ENCODE measurements at regions not wholly inside any gene's neighbourhood (a gene's known extent, or its start where the extent isn't known, plus 50 kb on each side); places are given as distances from the start of the nearest gene placed in this dataset.

DNA sequence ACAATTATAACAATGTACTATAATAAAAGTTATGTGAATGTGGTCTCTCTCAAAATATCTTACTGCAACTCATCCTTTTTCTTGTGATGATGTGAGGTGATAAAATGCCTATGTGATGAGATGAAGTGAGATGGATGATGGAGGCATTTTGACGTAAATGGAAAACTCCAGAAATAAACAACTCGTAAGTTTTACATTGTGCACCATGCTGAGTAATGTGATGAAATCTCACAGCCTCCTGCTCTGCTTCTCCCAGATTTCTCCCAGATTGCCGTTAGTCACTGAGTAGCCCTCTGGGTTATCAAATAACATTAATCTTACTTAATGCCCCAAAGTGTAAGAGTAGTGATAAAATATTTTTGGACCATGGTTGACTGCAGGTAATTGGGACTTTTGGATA, 64.8 kb upstream of the SLCO2A1 start:
- no peak overlapping the region for H3K4me3 ChIP-seq (ENCODE audit: low read depth, low read length)
- peak; percentile 86 for DNase-seq (ENCODE audit: low read depth)
- TF ChIP-seq, protein P1, sequence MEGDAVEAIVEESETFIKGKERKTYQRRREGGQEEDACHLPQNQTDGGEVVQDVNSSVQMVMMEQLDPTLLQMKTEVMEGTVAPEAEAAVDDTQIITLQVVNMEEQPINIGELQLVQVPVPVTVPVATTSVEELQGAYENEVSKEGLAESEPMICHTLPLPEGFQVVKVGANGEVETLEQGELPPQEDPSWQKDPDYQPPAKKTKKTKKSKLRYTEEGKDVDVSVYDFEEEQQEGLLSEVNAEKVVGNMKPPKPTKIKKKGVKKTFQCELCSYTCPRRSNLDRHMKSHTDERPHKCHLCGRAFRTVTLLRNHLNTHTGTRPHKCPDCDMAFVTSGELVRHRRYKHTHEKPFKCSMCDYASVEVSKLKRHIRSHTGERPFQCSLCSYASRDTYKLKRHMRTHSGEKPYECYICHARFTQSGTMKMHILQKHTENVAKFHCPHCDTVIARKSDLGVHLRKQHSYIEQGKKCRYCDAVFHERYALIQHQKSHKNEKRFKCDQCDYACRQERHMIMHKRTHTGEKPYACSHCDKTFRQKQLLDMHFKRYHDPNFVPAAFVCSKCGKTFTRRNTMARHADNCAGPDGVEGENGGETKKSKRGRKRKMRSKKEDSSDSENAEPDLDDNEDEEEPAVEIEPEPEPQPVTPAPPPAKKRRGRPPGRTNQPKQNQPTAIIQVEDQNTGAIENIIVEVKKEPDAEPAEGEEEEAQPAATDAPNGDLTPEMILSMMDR (IDR thresholded peaks at IDR 0.05; ENCODE audit: insufficient read depth, low read depth, low read length), result no peak

DNA sequence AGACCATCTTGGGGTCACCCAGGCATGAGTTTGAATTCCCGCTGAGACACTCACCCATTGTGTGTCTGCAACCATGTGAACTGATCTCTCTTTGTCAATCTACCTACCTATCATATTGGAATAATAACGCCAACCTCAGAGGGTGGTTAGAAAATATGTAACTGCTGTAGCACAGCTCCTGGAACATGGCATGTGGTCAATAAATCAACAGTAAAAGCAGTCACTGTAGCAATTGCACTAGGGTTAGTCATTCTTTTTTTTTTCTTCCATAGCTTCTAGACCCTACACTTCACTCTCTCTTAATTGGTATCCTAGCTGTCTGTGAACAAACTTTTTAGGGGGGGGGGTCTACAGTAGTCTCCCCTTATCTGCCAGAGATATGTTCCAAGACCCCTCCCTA, 64.2 kb upstream of the SLCO2A1 start:
- DNase-seq (ENCODE audit: low read depth), result no peak
- H3K4me3 ChIP-seq (ENCODE audit: low read depth, low read length), result no peak overlapping the region
- TF ChIP-seq, protein P1 (IDR thresholded peaks at IDR 0.05; ENCODE audit: insufficient read depth, low read depth, low read length), result no peak

DNA sequence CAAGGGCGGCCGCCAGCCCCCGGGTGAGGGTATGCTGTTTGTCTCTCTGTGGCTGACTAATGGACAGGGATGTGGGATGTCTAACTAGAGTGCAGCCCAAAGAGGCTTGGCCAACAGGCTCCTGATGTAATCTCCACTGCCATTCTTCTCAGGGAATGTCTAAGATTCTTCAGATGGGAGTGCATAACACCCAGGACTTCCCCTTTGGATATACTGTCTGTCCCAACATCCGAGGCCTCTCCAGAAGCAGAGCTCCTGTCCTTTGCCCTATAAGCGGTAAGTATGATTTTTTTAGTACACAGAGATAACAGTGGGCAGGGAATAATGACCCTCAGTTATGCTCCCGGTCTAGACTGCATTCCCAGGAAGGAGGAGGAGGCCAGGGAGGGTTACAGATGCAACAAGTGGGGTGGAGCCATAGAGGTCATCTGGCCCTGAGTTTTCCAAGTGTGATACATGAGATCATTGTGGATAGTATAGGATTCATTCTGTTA, 62.5 kb upstream of the SLCO2A1 start:
- TF ChIP-seq, protein P1 (IDR thresholded peaks at IDR 0.05; ENCODE audit: insufficient read depth, low read depth, low read length), result no peak
- DNase-seq (ENCODE audit: low read depth), result peak; percentile 80
- no peak overlapping the region for H3K4me3 ChIP-seq (ENCODE audit: low read depth, low read length)

DNA sequence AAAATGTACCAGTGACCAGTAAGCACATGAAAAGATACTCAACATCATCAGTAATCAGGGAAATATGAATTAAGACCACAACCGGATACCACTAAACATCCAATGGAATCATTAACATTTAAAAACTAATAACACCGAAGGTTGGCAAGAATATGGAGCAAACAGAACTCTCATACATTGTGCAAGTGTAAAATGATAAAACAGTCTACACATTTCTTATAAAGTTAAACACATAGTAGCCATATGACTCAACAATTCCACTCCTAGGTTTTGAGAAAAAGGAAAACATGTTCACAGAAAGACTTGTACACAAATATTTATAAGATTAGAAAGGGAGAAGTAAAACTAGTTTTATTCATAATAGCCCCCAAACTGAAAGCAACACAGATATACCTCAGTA, 60.3 kb upstream of the SLCO2A1 start:
- no peak overlapping the region for H3K4me3 ChIP-seq (ENCODE audit: low read depth, low read length)
- DNase-seq (ENCODE audit: low read depth), result peak; percentile 86
- TF ChIP-seq, protein P1 (IDR thresholded peaks at IDR 0.05; ENCODE audit: insufficient read depth, low read depth, low read length), result no peak

DNA sequence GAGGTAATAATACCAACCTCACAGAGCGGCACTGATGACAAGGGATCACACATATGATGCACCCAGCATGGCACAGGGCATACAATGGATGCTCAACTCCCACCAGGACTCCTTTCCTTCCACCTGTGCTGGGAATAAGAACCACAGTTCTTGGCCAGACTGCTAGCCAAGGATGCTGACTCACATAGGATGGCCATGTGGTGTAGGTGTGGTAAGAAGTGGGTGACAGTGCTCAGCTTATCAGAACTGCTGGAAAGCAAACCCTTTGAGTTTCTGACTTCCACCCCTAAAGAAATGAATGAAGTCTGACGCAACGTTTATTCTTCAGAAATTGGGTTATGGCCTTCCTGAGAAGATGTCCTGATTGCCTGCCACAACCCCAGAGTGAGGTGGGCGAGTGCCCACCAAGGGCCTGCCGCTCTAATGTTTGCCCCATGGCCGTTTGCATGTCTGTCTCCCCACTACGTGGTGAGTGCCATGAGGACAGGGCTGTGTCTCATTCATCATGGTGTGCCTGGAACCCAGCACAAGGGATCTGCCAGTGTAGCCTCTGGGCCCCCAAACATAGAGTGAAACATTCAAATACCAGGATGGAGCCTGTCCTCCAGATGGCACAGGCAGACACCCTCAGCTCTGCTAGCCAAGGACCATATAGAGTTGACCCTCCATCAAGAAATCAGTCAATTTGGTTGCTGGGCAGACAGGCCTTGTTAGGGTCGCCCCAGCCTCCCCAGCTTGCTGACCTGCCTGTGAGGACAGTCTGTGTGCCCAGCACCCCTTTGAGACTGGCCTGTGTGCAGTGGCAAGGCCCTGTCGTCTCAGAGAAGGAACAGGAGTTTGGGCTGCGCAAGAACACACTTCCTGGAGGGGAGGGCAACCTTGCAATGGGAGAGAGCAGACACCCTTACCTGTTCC, 57.6 kb upstream of the SLCO2A1 start:
- TF ChIP-seq, protein P1 (IDR thresholded peaks at IDR 0.05; ENCODE audit: insufficient read depth, low read depth, low read length), result no peak

DNA sequence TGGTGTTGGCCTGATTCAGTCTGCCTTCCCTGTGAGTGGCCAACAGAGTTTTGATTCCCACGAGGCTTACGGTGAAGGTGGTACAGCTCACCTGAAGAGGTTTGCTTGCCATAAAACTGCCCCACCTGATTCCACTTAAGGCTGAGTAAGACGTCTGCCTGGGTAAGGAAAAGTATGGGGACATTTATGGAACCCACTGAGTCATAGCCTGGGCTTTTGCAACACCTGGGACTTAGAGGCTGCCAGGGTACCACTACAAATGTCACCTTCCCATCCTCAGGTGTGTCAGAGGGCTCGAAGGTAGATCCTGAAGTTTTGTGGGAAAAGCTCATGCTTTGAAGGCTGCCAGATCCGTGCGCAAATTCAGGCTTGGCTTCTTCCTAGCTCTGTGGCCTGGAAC, 56.9 kb upstream of the SLCO2A1 start:
- no peak overlapping the region for H3K4me3 ChIP-seq (ENCODE audit: low read depth, low read length)
- DNase-seq (ENCODE audit: low read depth), result no peak
- TF ChIP-seq, protein P1 (IDR thresholded peaks at IDR 0.05; ENCODE audit: insufficient read depth, low read depth, low read length), result no peak

More for the DNA sequence above, 57.6 kb upstream of the SLCO2A1 start:
- DNase-seq (ENCODE audit: low read depth), result no peak
- no peak overlapping the region for H3K4me3 ChIP-seq (ENCODE audit: low read depth, low read length)
